Stomach (tissue), 4 donors: ENCODE measurements at regions not wholly inside any gene's neighbourhood (a gene's known extent, or its start where the extent isn't known, plus 50 kb on each side); places are given as distances from the start of the nearest gene placed in this dataset.

Experiments used
- EP300 ChIP-seq: sonication (generic); formaldehyde crosslinking; IDR thresholded peaks from one replicate; pipeline ENCODE4 v1.6.1; 2017; ENCODE audit warnings: antibody characterized with exemption
- POLR2A ChIP-seq, 4 donors: fragments of 450-650 bp; IDR thresholded peaks; one replicate each; pipeline ENCODE4 v1.6.1; 2016; ENCODE audit warnings: antibody characterized with exemption in 4 of 4, control low read depth in 2 of 4, mild to moderate bottlenecking in 1 of 4, moderate library complexity in 1 of 4
- POLR2AphosphoS5 ChIP-seq, 3 donors: sonication (generic); formaldehyde crosslinking; IDR thresholded peaks; one replicate each; pipeline ENCODE4 v1.6.1; 2016; ENCODE audit warnings: antibody characterized with exemption in 3 of 3
- TF ChIP-seq, protein P1 (sequence below), 7 experiments: fragments of 450-650 bp in 4 of 7; fragments of 200-600 bp in 3 of 7; sonication (generic) in 3 of 7; IDR thresholded peaks; one replicate each; pipeline ENCODE4 v1.5.1; 2016 to 2019; ENCODE audit warnings: antibody characterized with exemption in 7 of 7, control low read depth in 2 of 7, mild to moderate bottlenecking in 1 of 7

DNA sequence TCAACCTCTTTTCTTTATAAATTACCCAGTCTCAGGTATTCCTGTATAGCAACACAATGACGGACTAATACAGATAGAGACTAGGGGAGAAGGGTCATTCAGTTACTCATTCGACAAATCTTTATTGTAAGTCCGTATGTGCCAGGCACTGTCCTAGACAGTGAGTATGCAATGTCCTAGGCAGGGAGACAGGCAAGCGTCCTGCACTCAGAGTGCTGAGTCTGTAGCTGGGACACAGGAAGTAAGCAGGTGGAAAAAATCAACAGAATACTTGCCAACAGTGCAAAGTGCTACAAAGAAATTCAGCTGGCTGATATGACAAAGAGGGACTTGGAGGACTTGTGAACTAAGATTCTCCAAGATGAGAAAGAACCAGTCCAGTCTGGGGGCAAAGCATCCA is 92.2 kb upstream of the ZBTB40 start:
- TF ChIP-seq POLR2A (IDR thresholded peaks at IDR 0.05) (no peak), POLR2AphosphoS5 (IDR thresholded peaks at IDR 0.05) (no peak), EP300 (no peak)
- TF ChIP-seq, protein P1, sequence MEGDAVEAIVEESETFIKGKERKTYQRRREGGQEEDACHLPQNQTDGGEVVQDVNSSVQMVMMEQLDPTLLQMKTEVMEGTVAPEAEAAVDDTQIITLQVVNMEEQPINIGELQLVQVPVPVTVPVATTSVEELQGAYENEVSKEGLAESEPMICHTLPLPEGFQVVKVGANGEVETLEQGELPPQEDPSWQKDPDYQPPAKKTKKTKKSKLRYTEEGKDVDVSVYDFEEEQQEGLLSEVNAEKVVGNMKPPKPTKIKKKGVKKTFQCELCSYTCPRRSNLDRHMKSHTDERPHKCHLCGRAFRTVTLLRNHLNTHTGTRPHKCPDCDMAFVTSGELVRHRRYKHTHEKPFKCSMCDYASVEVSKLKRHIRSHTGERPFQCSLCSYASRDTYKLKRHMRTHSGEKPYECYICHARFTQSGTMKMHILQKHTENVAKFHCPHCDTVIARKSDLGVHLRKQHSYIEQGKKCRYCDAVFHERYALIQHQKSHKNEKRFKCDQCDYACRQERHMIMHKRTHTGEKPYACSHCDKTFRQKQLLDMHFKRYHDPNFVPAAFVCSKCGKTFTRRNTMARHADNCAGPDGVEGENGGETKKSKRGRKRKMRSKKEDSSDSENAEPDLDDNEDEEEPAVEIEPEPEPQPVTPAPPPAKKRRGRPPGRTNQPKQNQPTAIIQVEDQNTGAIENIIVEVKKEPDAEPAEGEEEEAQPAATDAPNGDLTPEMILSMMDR (IDR thresholded peaks at IDR 0.05), result no peak
